Erythroblast (primary cell): ENCODE measurements at regions not wholly inside any gene's neighbourhood (a gene's known extent, or its start where the extent isn't known, plus 50 kb on each side); places are given as distances from the start of the nearest gene placed in this dataset.

Experiments
- GATA1 ChIP-seq: IDR thresholded peaks from 2 replicates; pipeline ENCODE4 v1.6.1; 2011; ENCODE audit warnings: low read depth, mild to moderate bottlenecking, control low read depth, low read length, moderate library complexity
- POLR2A ChIP-seq: IDR thresholded peaks from 2 replicates; pipeline ENCODE4 v1.6.1; 2011; ENCODE audit warnings: mild to moderate bottlenecking, low read length

- TF ChIP-seq POLR2A (no peak), GATA1 (no peak)
Observed at GRCh38 chr5:101688156-101688555, 607.9 kb downstream of the SLCO4C1 start.
